OCI-LY3 (cell line): ENCODE measurements at regions not wholly inside any gene's neighbourhood (a gene's known extent, or its start where the extent isn't known, plus 50 kb on each side); places are given as distances from the start of the nearest gene placed in this dataset.

Experiments
- H2AFZ ChIP-seq: fragments of 200-600, 300-600 bp; shearing (Covaris generic); 2 replicates; pipeline ENCODE4 v1.6.0; 2014; ENCODE audit warnings: antibody characterized with exemption, low read depth, low read length
- H3K27ac ChIP-seq: fragments of 200-600, 300-600 bp; sonication (generic); 2 replicates; pipeline ENCODE4 v1.5.1; 2014; ENCODE audit warnings: mild to moderate bottlenecking, low read length, moderate library complexity, mixed read lengths
- H3K27me3 ChIP-seq: fragments of 200-600, 300-600 bp; sonication (generic); 2 replicates; pipeline ENCODE4 v1.6.1; 2014; ENCODE audit warnings: low read depth, low read length, mixed read lengths
- H3K36me3 ChIP-seq: fragments of 200-600, 300-600 bp; sonication (generic); replicated peaks from 2 replicates; pipeline ENCODE3; 2014; ENCODE audit warnings: low read depth, low read length, mixed read lengths
- H3K4me1 ChIP-seq: fragments of 300-600, 200-600 bp; sonication (generic); 2 replicates; pipeline ENCODE4 v1.6.1; 2014; ENCODE audit warnings: low read length, mixed read lengths
- H3K4me2 ChIP-seq: fragments of 200-600, 300-600 bp; sonication (generic); 2 replicates; pipeline ENCODE4 v1.6.1; 2014; ENCODE audit warnings: low read length, mixed read lengths
- H3K4me3 ChIP-seq: fragments of 300-600, 200-600 bp; sonication (generic); 2 replicates; pipeline ENCODE4 v1.5.1; 2014; ENCODE audit warnings: antibody characterized with exemption, mild to moderate bottlenecking, low read length, moderate library complexity
- H3K79me2 ChIP-seq: fragments of 300-600, 200-600 bp; shearing (Covaris generic); 2 replicates; pipeline ENCODE4 v1.6.1; 2014; ENCODE audit warnings: mild to moderate bottlenecking, low read length, mixed read lengths
- H3K9ac ChIP-seq: fragments of 300-600, 200-600 bp; shearing (Covaris generic); 2 replicates; pipeline ENCODE4 v1.6.0; 2014; ENCODE audit warnings: mild to moderate bottlenecking, low read length, moderate library complexity
- H3K9me3 ChIP-seq: fragments of 200-600, 300-600 bp; shearing (Covaris generic); 2 replicates; pipeline ENCODE4 v1.6.1; 2014; ENCODE audit warnings: low read length, mixed read lengths; ENCODE audit not compliant: insufficient read depth
- H4K20me1 ChIP-seq: fragments of 200-600, 300-600 bp; sonication (generic); 2 replicates; pipeline ENCODE4 v1.6.1; 2016; ENCODE audit warnings: low read length, mixed read lengths; ENCODE audit not compliant: insufficient read depth
- EZH2phosphoT487 ChIP-seq: fragments of 200-600 bp; shearing (Covaris generic); IDR thresholded peaks from 2 replicates; pipeline ENCODE4 v1.6.1; 2018; ENCODE audit warnings: antibody characterized with exemption, mixed run types, low read depth
- TF ChIP-seq, protein P1 (sequence below): fragments of 200-600, 300-600 bp; sonication (generic); IDR thresholded peaks from 2 replicates; pipeline ENCODE4 v1.5.1; 2014; ENCODE audit warnings: antibody characterized with exemption, low read length, low read depth

DNA sequence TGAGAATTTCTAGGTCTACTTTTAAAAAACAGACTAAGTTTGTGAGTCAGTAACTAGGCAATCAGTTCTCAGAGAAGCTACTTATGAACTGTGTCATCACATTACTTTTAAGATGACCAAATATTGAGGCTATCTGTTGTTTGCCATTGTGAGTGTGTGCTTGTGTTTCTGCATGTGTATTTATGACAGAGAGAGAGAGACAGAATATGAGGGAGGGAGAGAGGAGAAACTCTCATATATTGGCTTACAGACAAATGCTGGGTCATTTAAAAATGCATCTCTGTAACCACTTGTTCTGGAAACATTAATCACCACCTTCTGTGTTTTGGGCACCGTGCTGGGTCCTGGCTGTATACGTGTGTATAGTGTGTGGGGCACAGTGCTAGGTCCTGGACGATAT, 161.5 kb upstream of the FRMD6 start:
- Histone ChIP-seq H3K9ac (no peak overlapping the region), H3K9me3 (no peaks in the 10 kb centered on the region), H3K4me1 (no peaks in the 10 kb centered on the region), H4K20me1 (no peaks in the 10 kb centered on the region), H3K4me2 (no peak overlapping the region), H3K27me3 (no peaks in the 10 kb centered on the region), H3K36me3 (no peaks in the 10 kb centered on the region), H2AFZ (no peak overlapping the region), H3K4me3 (no peak overlapping the region), H3K79me2 (no peaks in the 10 kb centered on the region), H3K27ac (no peak overlapping the region)
- TF ChIP-seq EZH2phosphoT487: no peak
- TF ChIP-seq, protein P1, sequence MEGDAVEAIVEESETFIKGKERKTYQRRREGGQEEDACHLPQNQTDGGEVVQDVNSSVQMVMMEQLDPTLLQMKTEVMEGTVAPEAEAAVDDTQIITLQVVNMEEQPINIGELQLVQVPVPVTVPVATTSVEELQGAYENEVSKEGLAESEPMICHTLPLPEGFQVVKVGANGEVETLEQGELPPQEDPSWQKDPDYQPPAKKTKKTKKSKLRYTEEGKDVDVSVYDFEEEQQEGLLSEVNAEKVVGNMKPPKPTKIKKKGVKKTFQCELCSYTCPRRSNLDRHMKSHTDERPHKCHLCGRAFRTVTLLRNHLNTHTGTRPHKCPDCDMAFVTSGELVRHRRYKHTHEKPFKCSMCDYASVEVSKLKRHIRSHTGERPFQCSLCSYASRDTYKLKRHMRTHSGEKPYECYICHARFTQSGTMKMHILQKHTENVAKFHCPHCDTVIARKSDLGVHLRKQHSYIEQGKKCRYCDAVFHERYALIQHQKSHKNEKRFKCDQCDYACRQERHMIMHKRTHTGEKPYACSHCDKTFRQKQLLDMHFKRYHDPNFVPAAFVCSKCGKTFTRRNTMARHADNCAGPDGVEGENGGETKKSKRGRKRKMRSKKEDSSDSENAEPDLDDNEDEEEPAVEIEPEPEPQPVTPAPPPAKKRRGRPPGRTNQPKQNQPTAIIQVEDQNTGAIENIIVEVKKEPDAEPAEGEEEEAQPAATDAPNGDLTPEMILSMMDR: no peak

DNA sequence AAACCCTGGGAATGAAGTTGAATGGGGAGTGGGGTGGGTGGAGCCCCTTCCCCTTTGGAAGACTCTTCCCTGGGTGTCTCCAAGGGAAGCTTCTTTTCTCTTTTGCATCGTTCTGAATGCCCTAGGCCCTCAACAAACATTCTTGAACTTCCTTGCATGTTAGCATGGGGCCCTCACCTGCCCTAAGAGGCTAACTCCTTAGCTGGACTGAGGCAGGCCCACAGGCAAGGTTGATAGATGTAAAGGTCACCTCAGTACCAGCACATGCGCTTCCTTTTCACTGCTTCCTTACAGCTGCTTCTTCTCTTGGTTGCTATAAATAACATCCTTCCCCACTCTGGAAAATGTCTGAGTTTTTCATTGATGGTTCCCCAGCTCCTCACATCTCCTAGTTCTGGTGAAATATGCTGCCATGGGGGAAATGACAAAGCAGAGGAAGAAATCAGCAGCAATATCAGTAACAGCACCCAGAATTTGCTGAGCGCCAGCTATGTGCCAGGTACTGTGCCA, 160.6 kb upstream of the FRMD6 start:
- Histone ChIP-seq H3K27me3 (no peaks in the 10 kb centered on the region), H3K27ac (no peak overlapping the region), H3K79me2 (no peaks in the 10 kb centered on the region), H3K36me3 (no peaks in the 10 kb centered on the region), H4K20me1 (no peaks in the 10 kb centered on the region), H3K4me1 (no peaks in the 10 kb centered on the region), H3K9ac (no peak overlapping the region), H2AFZ (no peak overlapping the region), H3K4me3 (no peak overlapping the region), H3K9me3 (no peaks in the 10 kb centered on the region), H3K4me2 (no peak overlapping the region)
- TF ChIP-seq EZH2phosphoT487: no peak
- TF ChIP-seq, protein P1: no peak

DNA sequence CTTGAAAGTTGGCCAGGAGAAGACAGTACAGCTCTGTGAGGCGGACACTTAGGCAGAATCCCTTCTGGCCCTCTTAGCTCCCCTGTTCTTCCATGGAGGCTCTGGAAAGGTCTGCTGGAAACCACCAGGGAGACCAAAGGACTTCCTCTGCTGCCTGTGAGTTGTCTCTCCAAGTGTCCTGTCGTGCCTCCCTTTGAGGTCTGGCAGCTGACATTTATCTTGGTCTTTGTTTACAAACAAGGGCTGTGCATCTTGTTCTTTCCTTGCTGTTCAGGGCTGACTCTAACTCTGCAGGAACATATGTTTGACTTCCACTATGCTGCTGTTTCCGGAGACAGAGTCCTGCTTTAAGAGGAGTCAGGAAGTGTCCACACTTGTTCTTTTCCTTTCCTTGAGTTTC, 159.9 kb upstream of the FRMD6 start:
- no peak overlapping the region for H3K4me2 ChIP-seq
- H4K20me1 ChIP-seq: no peaks in the 10 kb centered on the region
- no peaks in the 10 kb centered on the region for H3K27me3 ChIP-seq
- H3K36me3 ChIP-seq: no peaks in the 10 kb centered on the region
- H3K4me1 ChIP-seq: no peaks in the 10 kb centered on the region
- H3K9me3 ChIP-seq: 0 out of 2 replicates have a peak, but pooled peaks cover 5% of the 10 kb centered on the region
- TF ChIP-seq EZH2phosphoT487: no peak
- TF ChIP-seq, protein P1: no peak
- no peak overlapping the region for H3K27ac ChIP-seq
- H3K9ac ChIP-seq: no peak overlapping the region
- no peak overlapping the region for H2AFZ ChIP-seq
- H3K4me3 ChIP-seq: no peak overlapping the region
- no peaks in the 10 kb centered on the region for H3K79me2 ChIP-seq

DNA sequence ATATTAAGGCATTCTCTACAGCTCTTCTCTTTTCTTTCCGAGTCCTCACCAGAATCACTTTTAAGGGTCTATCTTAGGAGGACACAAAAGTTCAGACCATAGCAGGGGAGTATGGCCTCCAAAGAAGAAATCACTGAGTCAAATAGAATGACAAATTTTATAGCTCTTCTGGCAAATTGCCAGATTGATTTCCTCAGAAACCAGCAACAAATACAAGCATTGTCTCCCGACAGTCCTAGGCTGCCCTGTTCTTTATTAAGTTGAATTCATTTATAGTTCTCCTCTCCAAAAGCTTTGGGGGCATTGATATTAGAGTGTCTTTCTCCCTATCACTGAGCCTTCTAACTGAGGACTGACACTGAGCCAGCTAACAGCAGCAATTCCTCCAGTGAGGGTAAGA, 156.4 kb upstream of the FRMD6 start:
- H3K27me3 ChIP-seq: no peaks in the 10 kb centered on the region
- H3K4me2 ChIP-seq: no peak overlapping the region
- no peak overlapping the region for H3K9ac ChIP-seq
- H3K27ac ChIP-seq: no peak overlapping the region
- no peak overlapping the region for H2AFZ ChIP-seq
- H3K4me3 ChIP-seq: no peak overlapping the region
- H3K36me3 ChIP-seq: no peaks in the 10 kb centered on the region
- H3K9me3 ChIP-seq: peaks cover 10% of the 10 kb centered on the region; the same call in 1 of the 2 replicates
- H3K4me1 ChIP-seq: no peaks in the 10 kb centered on the region
- TF ChIP-seq, protein P1: no peak
- no peak for TF ChIP-seq EZH2phosphoT487
- no peaks in the 10 kb centered on the region for H4K20me1 ChIP-seq
- H3K79me2 ChIP-seq: no peaks in the 10 kb centered on the region
